K562 (cell line): ENCODE measurements at regions not wholly inside any gene's neighbourhood (a gene's known extent, or its start where the extent isn't known, plus 50 kb on each side); places are given as distances from the start of the nearest gene placed in this dataset.

Experiments
- ATAC-seq: fragments of 200-7000 bp; cut with Tn5 transposase; 3 replicates; pipeline ENCODE4 v1.9.1; 2020; ENCODE audit warnings: moderate library complexity
- BruUV-seq: library from RNA; stranded (reverse); fragments of 400-500 nt; replicated peaks from 2 replicates; lab custom pipeline; 2021; lab: Mats Ljungman, UMichigan
- CTCF ChIA-PET: fragments of 300-600 bp; formaldehyde crosslinking; extraction: SDS; loops from one replicate; lab custom pipeline; 2021; ENCODE audit warnings: low intra/inter-chr PET ratio; lab: Yijun Ruan, JAX
- POLR2A ChIA-PET: fragments of 300-600, 350-650 bp; sonication (Branson Sonifier 250); formaldehyde crosslinking; extraction: SDS; loops from one replicate; lab custom pipeline; 2021; ENCODE audit warnings: antibody characterized with exemption, inconsistent platforms; lab: Yijun Ruan, JAX
- DNase-seq, 4 experiments: peaks; one replicate each; pipeline versions ENCODE4 v3.0.0 to v3.0.0-alpha.2; 2011 to 2018; ENCODE audit warnings: low spot score in 3 of 4, mixed read lengths in 3 of 4; ENCODE audit errors: extremely low read depth in 1 of 4
- FAIRE-seq: peaks from 2 replicates; lab custom pipeline; 2011; peaks lifted over from hg19 to GRCh38; lab: Jason Lieb, UNC
- H2AFZ ChIP-seq: 2 replicates; pipeline ENCODE4 v1.6.0; 2011; ENCODE audit warnings: low read depth, low read length, control low read depth, inconsistent platforms
- H3K27ac ChIP-seq: fragments of 200-600 bp; 3 replicates; pipeline ENCODE4 v1.8.0; 2011; ENCODE audit warnings: low read depth, mild to moderate bottlenecking, control low read depth, inconsistent platforms, low read length, moderate library complexity, mixed read lengths; ENCODE audit errors: extremely low read depth
- H3K27me3 ChIP-seq, 2 experiments: fragments of 300-600 bp in 1 of 2; 2 replicates in 1 of 2; 3 replicates in 1 of 2; pipeline versions ENCODE4 v1.6.0 to v1.8.0; 2011; ENCODE audit warnings: inconsistent platforms in 2 of 2, low read length in 2 of 2, mild to moderate bottlenecking in 1 of 2, mixed read lengths in 1 of 2, moderate library complexity in 1 of 2; ENCODE audit not compliant: control insufficient read depth in 2 of 2, insufficient read depth in 2 of 2
- H3K36me3 ChIP-seq: fragments of 300-600 bp; 3 replicates; pipeline ENCODE4 v1.8.0; 2011; ENCODE audit warnings: mild to moderate bottlenecking, low read length, inconsistent platforms; ENCODE audit not compliant: control insufficient read depth, insufficient read depth
- H3K4me1 ChIP-seq, 2 experiments: fragments of 200-600 bp in 1 of 2; replicated peaks in 1 of 2; 2 replicates in 1 of 2; 3 replicates in 1 of 2; pipeline versions ENCODE4 v1.5.1 to v1.8.0; 2011; ENCODE audit warnings: inconsistent platforms in 2 of 2, low read length in 2 of 2, mild to moderate bottlenecking in 1 of 2, mixed read lengths in 1 of 2, moderate library complexity in 1 of 2; ENCODE audit not compliant: control insufficient read depth in 2 of 2, insufficient read depth in 2 of 2
- H3K4me2 ChIP-seq: 2 replicates; pipeline ENCODE4 v1.6.1; 2011; ENCODE audit warnings: low read length, control low read depth, inconsistent platforms, mixed read lengths; ENCODE audit not compliant: insufficient read depth
- H3K4me3 ChIP-seq: fragments of 200-600 bp; sonication (generic), shearing (Covaris generic); 2 replicates; pipeline ENCODE4 v1.5.1; 2016; ENCODE audit warnings: control low read depth, inconsistent platforms
- H3K79me2 ChIP-seq: fragments of 200-600 bp; 3 replicates; pipeline ENCODE4 v1.8.0; 2011; ENCODE audit warnings: low read length, inconsistent platforms; ENCODE audit not compliant: control insufficient read depth, insufficient read depth
- H3K9ac ChIP-seq, 2 experiments: 2 replicates each; pipeline versions ENCODE4 v1.6.0 to v1.6.1; 2011; ENCODE audit warnings: low read depth in 2 of 2, low read length in 2 of 2, control low read depth in 1 of 2, inconsistent platforms in 1 of 2, mild to moderate bottlenecking in 1 of 2, mixed read lengths in 1 of 2; ENCODE audit not compliant: insufficient read depth in 1 of 2
- H3K9me1 ChIP-seq: one replicate; pipeline ENCODE4 v1.6.0; 2011; ENCODE audit warnings: inconsistent platforms, mild to moderate bottlenecking, low read length, moderate library complexity; ENCODE audit not compliant: control insufficient read depth, insufficient read depth
- H3K9me3 ChIP-seq: replicated peaks from 2 replicates; pipeline ENCODE4 v1.5.1; 2011; ENCODE audit warnings: low read depth, low read length, inconsistent platforms; ENCODE audit not compliant: control insufficient read depth, insufficient read depth
- H4K20me1 ChIP-seq: replicated peaks from 2 replicates; pipeline ENCODE4 v1.6.1; 2011; ENCODE audit warnings: low read length, inconsistent platforms, mixed read lengths; ENCODE audit not compliant: control insufficient read depth, insufficient read depth
- AFF1 ChIP-seq, 2 experiments: fragments of 450-650 bp; IDR thresholded peaks; 2 replicates each; pipeline ENCODE4 v1.6.1; 2018; ENCODE audit warnings: mild to moderate bottlenecking in 2 of 2, low read depth in 1 of 2; ENCODE audit not compliant: partially characterized antibody in 2 of 2
- BRD9 ChIP-seq: fragments of 450-650 bp; IDR thresholded peaks from 2 replicates; pipeline ENCODE4 v1.6.1; 2018; ENCODE audit warnings: low read depth; ENCODE audit not compliant: partially characterized antibody
- HDAC6 ChIP-seq: IDR thresholded peaks from 2 replicates; pipeline ENCODE4 v1.6.1; 2012; ENCODE audit warnings: low read depth, mild to moderate bottlenecking, control low read depth, inconsistent platforms, low read length, moderate library complexity
- MCM5 ChIP-seq: fragments of 450-650 bp; IDR thresholded peaks from 2 replicates; pipeline ENCODE4 v1.6.1; 2016; ENCODE audit warnings: low read depth
- MEIS2 ChIP-seq: fragments of 450-650 bp; IDR thresholded peaks from 2 replicates; pipeline ENCODE4 v1.6.1; 2014; ENCODE audit warnings: mild to moderate bottlenecking; ENCODE audit not compliant: partially characterized antibody
- NR2C2 ChIP-seq, 2 experiments: fragments of 200-800 bp in 1 of 2; sonication (Bioruptor generic) in 1 of 2; sonication (generic) in 1 of 2; formaldehyde crosslinking in 1 of 2; IDR thresholded peaks; 2 replicates each; pipeline versions ENCODE4 v1.6.1 to v1.8.0; 2016 to 2022; ENCODE audit warnings: mild to moderate bottlenecking in 1 of 2, missing compliant biosample characterization in 1 of 2, missing genetic modification characterization in 1 of 2, missing genetic modification reagents in 1 of 2
- PKNOX1 ChIP-seq: fragments of 450-650 bp; IDR thresholded peaks from 2 replicates; pipeline ENCODE4 v1.6.1; 2016
- ZBTB1 ChIP-seq: sonication (generic); formaldehyde crosslinking; IDR thresholded peaks from 2 replicates; pipeline ENCODE4 v1.8.1; 2023; ENCODE audit warnings: missing genetic modification reagents, low read depth, mild to moderate bottlenecking, borderline replicate concordance
- ZBTB8A ChIP-seq: fragments of 450-650 bp; IDR thresholded peaks from 2 replicates; pipeline ENCODE4 v1.6.1; 2018; ENCODE audit warnings: mild to moderate bottlenecking, moderate library complexity; ENCODE audit not compliant: partially characterized antibody
- WGBS: fragments of 100-300 bp; shearing (Covaris generic); methylation state at CpG from one replicate; pipeline ENCODE4 v1.1.6; 2016; ENCODE audit warnings: low coverage, mixed read lengths; ENCODE audit not compliant: insufficient coverage; ENCODE audit errors: missing lambda C conversion rate; 5-methylcytosine and 5-hydroxymethylcytosine counted together
- in situ Hi-C: fragments of 300-500 bp; cut with MboI; formaldehyde crosslinking; loops from 4 replicates; pipeline ENCODE4 v1.15.0; 2018; ENCODE audit warnings: inconsistent platforms, mixed read lengths
- intact Hi-C: fragments of 100-400 bp; cut with micrococcal nuclease; formaldehyde crosslinking; loops from 2 replicates; pipeline ENCODE4 v1.14.2; 2022

- TF ChIP-seq HDAC6 = no peak
- TF ChIP-seq BRD9 = no peak
- no peak for TF ChIP-seq MCM5
These were observed 75.4 kb upstream of the IGFBP5 start (continued) for GRCh38 chr2:216770717-216771116.

GRCh38 chr2:216770050-216770449, 74.7 kb upstream of the IGFBP5 start:
- CTCF ChIA-PET = no interaction called here
- TF ChIP-seq ZBTB8A (no peak), BRD9 (no peak), NR2C2 (CRISPR knock-in tag; IDR thresholded peaks at IDR 0.05) (no peak), NR2C2 (tag; IDR thresholded peaks at IDR 0.05) (no peak), AFF1 (IDR thresholded peaks at IDR 0.05; ENCODE audit: low read depth in 1 of 2, partially characterized antibody in 2 of 2) (no peak), ZBTB1 (CRISPR knock-in tag) (no peak), MEIS2 (peak; percentile 79), PKNOX1 (peak; percentile 79)
- TF ChIP-seq, all 486 proteins: peak for 2

More at GRCh38 chr2:216770050-216770449, 74.7 kb upstream of the IGFBP5 start:
- POLR2A ChIA-PET = interaction anchor here (0.7 kb wide), 2 partner anchors 21 to 1528 kb away, joined by 3 to 4 read pairs; no protein-coding TSS in a partner anchor
- no peak overlapping the region for H3K27ac ChIP-seq
- H3K4me1 ChIP-seq = peaks cover 32 to 59% of the 10 kb centered on the region in 2 experiments
- no peaks in the 10 kb centered on the region for H3K27me3 ChIP-seq
- WGBS = 44% methylated on average over 3 of the region's 3 CpGs
- peak overlapping the region; percentile 37; the same call in 1 of the 2 replicates for H2AFZ ChIP-seq
- H3K79me2 ChIP-seq = no peaks in the 10 kb centered on the region
- FAIRE-seq (peak; percentile 35), DNase-seq (peak in 2 of 4 experiments; percentile 21 to 29), ATAC-seq (no peak)
- H3K36me3 ChIP-seq = no peaks in the 10 kb centered on the region
- no peak overlapping the region; the same call in 1 of the 2 replicates for H3K4me2 ChIP-seq
- H3K9me1 ChIP-seq = no peaks in the 10 kb centered on the region
- BruUV-seq = no TSS peak
- 0 out of 2 replicates have a peak, but pooled peaks cover 1% of the 10 kb centered on the region for H3K9me3 ChIP-seq
- no peak overlapping the region for H3K9ac ChIP-seq
- in situ Hi-C loops = no loop called here
- intact Hi-C loops = loop anchor here (10.0 kb wide), 1 partner anchor 145 kb away; no protein-coding TSS in a partner anchor
- H4K20me1 ChIP-seq = no peaks in the 10 kb centered on the region
- no peak overlapping the region for H3K4me3 ChIP-seq
